ENCODE measurements at regions not wholly inside any gene's neighbourhood (a gene's known extent, or its start where the extent isn't known, plus 50 kb on each side); places are given as distances from the start of the nearest gene placed in this dataset.

DNA sequence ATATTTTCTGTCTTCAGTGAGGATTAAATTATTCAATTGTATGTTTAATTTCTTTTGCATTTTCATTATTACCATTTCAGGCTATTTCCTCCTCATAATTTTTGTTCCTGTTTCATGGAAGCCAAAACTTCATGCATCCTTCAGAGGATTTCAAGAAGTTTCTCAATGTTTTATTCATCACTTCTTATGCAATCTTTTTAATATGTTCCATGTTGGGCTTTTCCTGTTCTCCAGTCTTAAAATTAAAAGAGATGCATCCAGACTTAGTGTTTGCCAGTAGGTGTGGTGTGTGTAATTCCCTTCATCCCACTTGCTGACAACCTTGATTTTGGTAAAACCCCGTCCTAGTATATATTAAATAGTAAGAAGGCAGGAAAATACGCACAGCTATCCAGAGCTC lies 190.0 kb downstream of the EN1 start:
- Mint-ChIP-seq H3K9me3 (peaks cover 0 to 3% (median 0%) of the 10 kb centered on the region in 7 donors), H3K4me1 (no peaks in the 10 kb centered on the region), H3K27me3 (no peaks in the 10 kb centered on the region), H3K4me3 (no peak overlapping the region), H3K27ac (no peak overlapping the region), H3K36me3 (no peaks in the 10 kb centered on the region)
- Histone ChIP-seq H3K4me1 (ENCODE audit: control insufficient read depth, insufficient read depth, low read length, poor library complexity, severe bottlenecking) (no peaks in the 10 kb centered on the region), H3K9me3 (ENCODE audit: control insufficient read depth in 2 of 2, low read length in 2 of 2) (no peaks in the 10 kb centered on the region), H3K36me3 (ENCODE audit: control insufficient read depth, insufficient read depth, low read length) (no peaks in the 10 kb centered on the region), H3K27me3 (ENCODE audit: control insufficient read depth, insufficient read depth, low read length) (no peaks in the 10 kb centered on the region), H3K27ac (ENCODE audit: insufficient read depth, low read length, poor library complexity, severe bottlenecking) (no peak overlapping the region), H3K4me3 (ENCODE audit: low read depth, low read length) (no peak overlapping the region)
- no peak for DNase-seq
- no peak for ATAC-seq (ENCODE audit: low read depth in 2 of 2)

DNA sequence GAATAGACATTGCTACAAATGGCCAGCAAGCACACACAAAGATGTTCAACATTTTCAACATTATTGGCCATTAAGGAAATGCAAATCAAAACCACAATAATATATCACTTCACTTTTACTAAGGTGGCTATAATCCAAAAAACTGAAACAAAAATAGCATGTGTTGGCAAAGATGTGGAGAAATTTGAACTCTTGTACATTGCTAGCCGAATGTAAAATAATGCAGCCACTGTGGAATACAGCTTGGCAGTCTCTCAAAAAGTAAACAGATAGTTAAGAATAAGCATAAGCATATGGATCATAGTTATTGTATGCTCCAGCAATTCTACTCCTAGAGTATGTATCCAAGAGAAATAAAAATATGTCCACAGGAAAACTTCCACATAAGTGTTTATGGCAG lies 192.5 kb downstream of the EN1 start:
- peaks cover 0 to 9% (median 3%) of the 10 kb centered on the region in 7 donors for H3K9me3 Mint-ChIP-seq
- H3K27me3 Mint-ChIP-seq, result no peaks in the 10 kb centered on the region
- no peaks in the 10 kb centered on the region for H3K4me1 Mint-ChIP-seq

DNA sequence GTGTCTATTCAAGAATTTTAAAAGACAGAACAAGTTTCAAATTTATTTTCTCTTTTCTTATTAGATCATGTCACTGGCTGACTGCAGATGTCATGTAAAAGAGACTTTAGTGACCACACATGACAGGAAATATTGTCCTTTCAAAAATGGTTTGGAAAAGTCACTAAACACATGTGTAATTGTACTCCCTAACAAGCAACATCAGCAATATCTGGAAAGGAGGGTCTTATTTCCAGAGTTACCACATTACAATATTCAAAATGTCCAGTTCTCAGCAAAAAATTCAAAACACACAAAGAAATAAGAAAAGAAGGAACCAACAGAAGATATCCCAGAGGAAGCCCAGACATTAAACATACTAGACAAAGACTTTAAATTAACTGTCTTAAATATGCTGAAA lies 197.1 kb downstream of the EN1 start:
- no peak for ATAC-seq (ENCODE audit: low read depth in 2 of 2)
- Mint-ChIP-seq H3K27ac (no peak overlapping the region), H3K9me3 (peaks cover 0 to 11% (median under 1%) of the 10 kb centered on the region in 7 donors), H3K4me3 (no peak overlapping the region), H3K4me1 (no peaks in the 10 kb centered on the region), H3K27me3 (no peaks in the 10 kb centered on the region), H3K36me3 (no peaks in the 10 kb centered on the region)
- no peaks in the 10 kb centered on the region for H3K36me3 ChIP-seq (ENCODE audit: control insufficient read depth, insufficient read depth, low read length)
- no peak overlapping the region for H3K4me3 ChIP-seq (ENCODE audit: low read depth, low read length)
- no peaks in the 10 kb centered on the region for H3K4me1 ChIP-seq (ENCODE audit: control insufficient read depth, insufficient read depth, low read length, poor library complexity, severe bottlenecking)
- no peaks in the 10 kb centered on the region for H3K27me3 ChIP-seq (ENCODE audit: control insufficient read depth, insufficient read depth, low read length)
- no peak for DNase-seq
- no peaks in the 10 kb centered on the region for H3K9me3 ChIP-seq (ENCODE audit: control insufficient read depth in 2 of 2, low read length in 2 of 2)
- H3K27ac ChIP-seq (ENCODE audit: insufficient read depth, low read length, poor library complexity, severe bottlenecking), result no peak overlapping the region

More for the DNA sequence above, 192.5 kb downstream of the EN1 start:
- no peaks in the 10 kb centered on the region for H3K36me3 ChIP-seq (ENCODE audit: control insufficient read depth, insufficient read depth, low read length)
- H3K9me3 ChIP-seq (ENCODE audit: control insufficient read depth in 2 of 2, low read length in 2 of 2), result no peaks in the 10 kb centered on the region
- Mint-ChIP-seq H3K36me3 (no peaks in the 10 kb centered on the region), H3K27ac (no peak overlapping the region), H3K4me3 (no peak overlapping the region)
- ATAC-seq (ENCODE audit: low read depth in 2 of 2), result no peak
- H3K4me1 ChIP-seq (ENCODE audit: control insufficient read depth, insufficient read depth, low read length, poor library complexity, severe bottlenecking), result no peaks in the 10 kb centered on the region
- H3K4me3 ChIP-seq (ENCODE audit: low read depth, low read length), result no peak overlapping the region
- no peak for DNase-seq
- no peak overlapping the region for H3K27ac ChIP-seq (ENCODE audit: insufficient read depth, low read length, poor library complexity, severe bottlenecking)
- no peaks in the 10 kb centered on the region for H3K27me3 ChIP-seq (ENCODE audit: control insufficient read depth, insufficient read depth, low read length)

DNA sequence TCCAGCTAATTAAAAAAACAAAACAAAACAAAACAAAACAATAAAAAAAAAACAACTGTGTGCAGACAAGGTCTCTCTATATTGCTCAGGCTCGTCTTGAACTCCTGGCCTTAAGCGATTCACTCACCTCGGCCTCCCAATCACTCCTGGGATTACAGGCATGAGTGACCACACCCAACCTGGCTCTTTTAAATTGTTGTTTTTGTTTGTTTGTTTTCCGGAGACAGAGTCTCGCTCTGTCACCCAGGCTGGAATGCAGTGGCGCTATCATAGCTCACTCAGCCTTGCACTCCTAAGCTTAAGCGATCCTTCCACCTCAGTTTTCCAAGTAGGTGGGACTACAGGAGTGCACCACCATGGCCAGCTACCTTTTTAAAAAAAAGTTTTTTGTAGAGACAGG lies 201.6 kb downstream of the EN1 start:
- no peak overlapping the region for H3K27ac Mint-ChIP-seq
- H3K9me3 ChIP-seq (ENCODE audit: control insufficient read depth in 2 of 2, low read length in 2 of 2), result no peaks in the 10 kb centered on the region
- no peak overlapping the region for H3K27ac ChIP-seq (ENCODE audit: insufficient read depth, low read length, poor library complexity, severe bottlenecking)
- H3K4me3 ChIP-seq (ENCODE audit: low read depth, low read length), result no peak overlapping the region
- H3K4me1 Mint-ChIP-seq, result no peaks in the 10 kb centered on the region
- no peaks in the 10 kb centered on the region for H3K36me3 Mint-ChIP-seq
- ATAC-seq (ENCODE audit: low read depth in 2 of 2) (no peak), DNase-seq (no peak)
- H3K4me1 ChIP-seq (ENCODE audit: control insufficient read depth, insufficient read depth, low read length, poor library complexity, severe bottlenecking), result no peaks in the 10 kb centered on the region
- H3K27me3 ChIP-seq (ENCODE audit: control insufficient read depth, insufficient read depth, low read length), result no peaks in the 10 kb centered on the region
- peaks cover 5% of the 10 kb centered on the region for H3K27me3 Mint-ChIP-seq
- no peaks in the 10 kb centered on the region for H3K36me3 ChIP-seq (ENCODE audit: control insufficient read depth, insufficient read depth, low read length)
- H3K9me3 Mint-ChIP-seq, result peaks cover 0 to 6% (median 3%) of the 10 kb centered on the region in 7 donors
- H3K4me3 Mint-ChIP-seq, result no peak overlapping the region

DNA sequence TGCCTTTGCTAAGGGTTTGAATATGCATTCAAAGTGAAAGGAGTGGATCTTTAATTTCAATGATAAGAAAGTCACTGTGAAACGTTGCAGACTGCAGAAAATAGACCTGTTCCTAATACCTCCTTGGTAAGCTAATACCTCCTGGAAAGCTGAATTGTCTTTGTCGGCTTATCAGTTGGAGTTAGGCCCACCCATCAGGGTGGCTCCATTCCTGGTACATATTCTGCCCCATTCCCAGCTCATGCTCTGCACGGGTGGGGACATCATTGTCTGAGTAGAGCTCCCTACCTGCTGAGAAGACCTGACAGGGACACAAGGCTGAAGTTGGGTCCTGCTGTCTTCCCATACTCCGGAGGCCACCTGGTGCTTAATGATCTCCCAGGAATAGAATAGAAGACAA lies 203.3 kb downstream of the EN1 start:
- no peak overlapping the region for H3K27ac ChIP-seq (ENCODE audit: insufficient read depth, low read length, poor library complexity, severe bottlenecking)
- ATAC-seq (ENCODE audit: low read depth in 2 of 2) (no peak), DNase-seq (no peak)
- H3K4me3 ChIP-seq (ENCODE audit: low read depth, low read length), result no peak overlapping the region
- H3K27me3 ChIP-seq (ENCODE audit: control insufficient read depth, insufficient read depth, low read length), result no peaks in the 10 kb centered on the region
- H3K36me3 Mint-ChIP-seq, result no peaks in the 10 kb centered on the region
- no peaks in the 10 kb centered on the region for H3K36me3 ChIP-seq (ENCODE audit: control insufficient read depth, insufficient read depth, low read length)
- peaks cover 5% of the 10 kb centered on the region for H3K27me3 Mint-ChIP-seq
- H3K4me3 Mint-ChIP-seq, result no peak overlapping the region
- H3K9me3 Mint-ChIP-seq, result peaks cover 0 to 3% (median 0%) of the 10 kb centered on the region in 7 donors
- no peaks in the 10 kb centered on the region for H3K9me3 ChIP-seq (ENCODE audit: control insufficient read depth in 2 of 2, low read length in 2 of 2)
- H3K4me1 ChIP-seq (ENCODE audit: control insufficient read depth, insufficient read depth, low read length, poor library complexity, severe bottlenecking), result no peaks in the 10 kb centered on the region
- H3K4me1 Mint-ChIP-seq, result no peaks in the 10 kb centered on the region
- H3K27ac Mint-ChIP-seq, result no peak overlapping the region

DNA sequence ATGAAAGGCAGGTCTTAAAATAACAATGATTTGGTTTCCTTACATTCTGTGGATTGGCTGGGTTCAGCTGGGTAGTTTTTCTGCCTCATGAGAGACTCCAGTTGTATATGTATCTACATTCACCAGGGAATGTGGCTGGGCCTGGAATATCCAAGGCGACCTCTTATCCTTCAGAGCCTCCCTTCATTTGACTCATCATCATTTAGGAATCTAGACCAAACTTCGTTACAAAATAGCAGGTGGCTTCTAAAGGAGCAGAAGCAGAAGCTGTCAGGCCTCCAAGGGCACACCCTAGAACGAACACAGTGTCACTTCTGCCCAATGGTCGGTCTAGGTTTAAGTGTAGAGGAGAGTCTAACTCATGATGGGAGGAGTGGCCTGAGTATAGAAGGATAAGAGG lies 204.2 kb downstream of the EN1 start:
- H3K4me3 ChIP-seq (ENCODE audit: low read depth, low read length), result no peak overlapping the region
- DNase-seq (no peak), ATAC-seq (ENCODE audit: low read depth in 2 of 2) (no peak)
- no peaks in the 10 kb centered on the region for H3K4me1 Mint-ChIP-seq
- H3K4me3 Mint-ChIP-seq, result no peak overlapping the region
- H3K27me3 ChIP-seq (ENCODE audit: control insufficient read depth, insufficient read depth, low read length), result no peaks in the 10 kb centered on the region
- H3K4me1 ChIP-seq (ENCODE audit: control insufficient read depth, insufficient read depth, low read length, poor library complexity, severe bottlenecking), result no peaks in the 10 kb centered on the region
- H3K27me3 Mint-ChIP-seq, result peaks cover 5% of the 10 kb centered on the region
- peaks cover 0 to 3% (median 0%) of the 10 kb centered on the region in 7 donors for H3K9me3 Mint-ChIP-seq
- H3K27ac ChIP-seq (ENCODE audit: insufficient read depth, low read length, poor library complexity, severe bottlenecking), result no peak overlapping the region
- H3K9me3 ChIP-seq (ENCODE audit: control insufficient read depth in 2 of 2, low read length in 2 of 2), result no peaks in the 10 kb centered on the region
- H3K27ac Mint-ChIP-seq, result no peak overlapping the region
- no peaks in the 10 kb centered on the region for H3K36me3 Mint-ChIP-seq
- H3K36me3 ChIP-seq (ENCODE audit: control insufficient read depth, insufficient read depth, low read length), result no peaks in the 10 kb centered on the region

DNA sequence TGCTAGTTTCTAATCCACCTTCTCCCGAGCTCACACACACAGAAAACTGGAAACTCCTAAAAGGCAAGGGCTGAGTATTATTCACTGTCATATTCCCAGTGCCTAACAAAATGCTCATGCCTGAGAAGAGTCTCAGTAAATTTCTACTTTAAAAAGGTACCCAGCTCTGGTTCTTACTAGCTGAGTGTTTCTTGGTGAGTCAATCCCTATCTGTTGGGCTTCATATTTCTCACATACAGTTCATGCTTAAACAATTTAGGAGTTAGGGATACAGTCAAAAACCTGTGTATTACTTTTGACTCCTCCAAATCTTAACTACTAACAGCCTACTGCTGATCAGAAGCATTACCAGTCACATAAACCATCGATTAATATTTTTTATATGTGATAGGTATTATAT lies 204.9 kb downstream of the EN1 start:
- H3K9me3 Mint-ChIP-seq, result peaks cover 0 to 3% (median 0%) of the 10 kb centered on the region in 7 donors
- H3K27ac ChIP-seq (ENCODE audit: insufficient read depth, low read length, poor library complexity, severe bottlenecking), result no peak overlapping the region
- ATAC-seq (ENCODE audit: low read depth in 2 of 2) (no peak), DNase-seq (no peak)
- no peak overlapping the region for H3K4me3 ChIP-seq (ENCODE audit: low read depth, low read length)
- no peaks in the 10 kb centered on the region for H3K4me1 ChIP-seq (ENCODE audit: control insufficient read depth, insufficient read depth, low read length, poor library complexity, severe bottlenecking)
- peaks cover 5% of the 10 kb centered on the region for H3K27me3 Mint-ChIP-seq
- H3K27me3 ChIP-seq (ENCODE audit: control insufficient read depth, insufficient read depth, low read length), result no peaks in the 10 kb centered on the region
- no peaks in the 10 kb centered on the region for H3K36me3 Mint-ChIP-seq
- no peak overlapping the region for H3K4me3 Mint-ChIP-seq
- no peaks in the 10 kb centered on the region for H3K4me1 Mint-ChIP-seq
- H3K36me3 ChIP-seq (ENCODE audit: control insufficient read depth, insufficient read depth, low read length), result no peaks in the 10 kb centered on the region
- H3K27ac Mint-ChIP-seq, result no peak overlapping the region
- no peaks in the 10 kb centered on the region for H3K9me3 ChIP-seq (ENCODE audit: control insufficient read depth in 2 of 2, low read length in 2 of 2)

DNA sequence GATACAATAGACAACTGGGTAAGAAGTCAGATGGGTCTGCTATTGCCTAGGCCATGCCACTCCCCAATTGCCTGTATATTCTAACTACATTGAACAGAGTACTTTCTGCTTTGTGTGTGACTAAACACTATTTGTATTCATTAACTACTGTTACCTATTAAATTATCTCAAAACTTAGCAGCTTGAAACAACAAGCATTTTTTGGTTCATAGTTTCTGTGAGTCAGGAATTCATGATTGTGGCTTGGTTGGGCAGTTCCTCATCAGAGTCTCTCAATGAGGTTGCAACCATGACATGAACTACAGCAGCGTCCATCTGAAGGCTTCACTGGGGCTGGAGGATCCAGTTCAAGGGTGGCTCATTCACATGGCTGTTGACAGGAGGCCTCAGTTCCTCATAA lies 205.7 kb downstream of the EN1 start:
- Histone ChIP-seq H3K36me3 (ENCODE audit: control insufficient read depth, insufficient read depth, low read length) (no peaks in the 10 kb centered on the region), H3K27ac (ENCODE audit: insufficient read depth, low read length, poor library complexity, severe bottlenecking) (no peak overlapping the region), H3K27me3 (ENCODE audit: control insufficient read depth, insufficient read depth, low read length) (no peaks in the 10 kb centered on the region), H3K9me3 (ENCODE audit: control insufficient read depth in 2 of 2, low read length in 2 of 2) (no peaks in the 10 kb centered on the region), H3K4me3 (ENCODE audit: low read depth, low read length) (no peak overlapping the region), H3K4me1 (ENCODE audit: control insufficient read depth, insufficient read depth, low read length, poor library complexity, severe bottlenecking) (no peaks in the 10 kb centered on the region)
- DNase-seq, result no peak
- Mint-ChIP-seq H3K27ac (no peak overlapping the region), H3K9me3 (peaks cover 0 to 5% (median 2%) of the 10 kb centered on the region in 7 donors), H3K4me3 (no peak overlapping the region), H3K27me3 (peaks cover 5% of the 10 kb centered on the region), H3K4me1 (no peaks in the 10 kb centered on the region), H3K36me3 (no peaks in the 10 kb centered on the region)
- no peak for ATAC-seq (ENCODE audit: low read depth in 2 of 2)
